NCI-H345 treated with DMSO at 0.1 percent for 48 hours (cell line): ENCODE measurements at regions not wholly inside any gene's neighbourhood (a gene's known extent, or its start where the extent isn't known, plus 50 kb on each side); places are given as distances from the start of the nearest gene placed in this dataset.
"Not testable (repeated sequence)": the region's sequence is repeated elsewhere in the genome, so short reads cannot be mapped to it uniquely, and the experiment has no call there.

Experiments used
- DNase-seq: peaks from one replicate; lab custom pipeline; 2025; ENCODE audit not compliant: unreplicated experiment; lab: John Stamatoyannopoulos, UW

GRCh38 chr16:60704726-60705125 is 1331.5 kb downstream of the CDH8 start:
- DNase-seq, result no peak

GRCh38 chr16:60703096-60703495 is 1333.1 kb downstream of the CDH8 start:
- no peak for DNase-seq

- DNase-seq, result no peak
These were observed 1349.4 kb downstream of the CDH8 start for GRCh38 chr16:60686824-60687223.

- DNase-seq, result no peak
These were observed 1352.2 kb downstream of the CDH8 start for GRCh38 chr16:60684002-60684401.

GRCh38 chr16:60682219-60682618 is 1354.0 kb downstream of the CDH8 start:
- no peak for DNase-seq

- no peak for DNase-seq
These were observed 1355.2 kb downstream of the CDH8 start for GRCh38 chr16:60681043-60681442.

- DNase-seq, result no peak
These were observed 1361.2 kb downstream of the CDH8 start for GRCh38 chr16:60675022-60675421.

- DNase-seq, result no peak
These were observed 1362.0 kb downstream of the CDH8 start for GRCh38 chr16:60674241-60674640.

GRCh38 chr16:60655514-60656153 is 1380.6 kb downstream of the CDH8 start:
- no peak for DNase-seq

GRCh38 chr16:60651346-60651745 is 1384.9 kb downstream of the CDH8 start:
- DNase-seq, result no peak

- DNase-seq, result no peak
These were observed 1387.9 kb downstream of the CDH8 start for GRCh38 chr16:60648290-60648689.

- not testable (repeated sequence) for DNase-seq
These were observed 1388.8 kb downstream of the CDH8 start for GRCh38 chr16:60647388-60647787.

- DNase-seq, result no peak
These were observed 1389.6 kb downstream of the CDH8 start for GRCh38 chr16:60646631-60647030.

- DNase-seq, result no peak
These were observed 1390.7 kb downstream of the CDH8 start for GRCh38 chr16:60645541-60645940.

GRCh38 chr16:60642956-60643355 is 1393.3 kb downstream of the CDH8 start:
- DNase-seq, result no peak

- no peak for DNase-seq
These were observed 1395.1 kb downstream of the CDH8 start for GRCh38 chr16:60641067-60641665.

- no peak for DNase-seq
These were observed 1396.2 kb downstream of the CDH8 start for GRCh38 chr16:60640038-60640437.

GRCh38 chr16:60636636-60637035 is 1399.6 kb downstream of the CDH8 start:
- not testable (repeated sequence) for DNase-seq

GRCh38 chr16:60636117-60636516 is 1400.1 kb downstream of the CDH8 start:
- DNase-seq, result no peak

- DNase-seq, result no peak
These were observed 1400.7 kb downstream of the CDH8 start for GRCh38 chr16:60635548-60635947.

- DNase-seq, result no peak
These were observed 1424.4 kb downstream of the CDH8 start for GRCh38 chr16:60611844-60612243.

- no peak for DNase-seq
These were observed 1427.3 kb downstream of the CDH8 start for GRCh38 chr16:60608971-60609370.

- not testable (repeated sequence) for DNase-seq
These were observed 1430.6 kb downstream of the CDH8 start for GRCh38 chr16:60605652-60606051.
